Kidney (tissue), 13 donors: ENCODE measurements at regions not wholly inside any gene's neighbourhood (a gene's known extent, or its start where the extent isn't known, plus 50 kb on each side); places are given as distances from the start of the nearest gene placed in this dataset.

ENCODE experiments used
- DNase-seq, 5 donors: peaks; one replicate each; pipeline ENCODE4 v3.0.0-alpha.2; 2013 to 2020
- FAIRE-seq: peaks from 2 replicates; lab custom pipeline; 2012; peaks lifted over from hg19 to GRCh38; lab: Jason Lieb, UNC
- H3K27ac ChIP-seq, 2 donors: one replicate each; pipeline ENCODE4 v1.7.0; 2013; ENCODE audit warnings: low read depth in 2 of 2, low read length in 2 of 2, inconsistent platforms in 1 of 2
- H3K27me3 ChIP-seq: one replicate; pipeline ENCODE4 v1.7.1; 2013; ENCODE audit warnings: low read length, inconsistent platforms; ENCODE audit not compliant: control insufficient read depth, insufficient read depth
- H3K36me3 ChIP-seq, 3 donors: one replicate each; pipeline versions ENCODE4 v1.7.0 to v1.7.1; 2013; ENCODE audit warnings: low read length in 3 of 3, control low read depth in 1 of 3, inconsistent platforms in 1 of 3; ENCODE audit not compliant: insufficient read depth in 3 of 3, control insufficient read depth in 2 of 3
- H3K4me1 ChIP-seq, 3 donors: one replicate each; pipeline versions ENCODE4 v1.7.0 to v1.7.1; 2013; ENCODE audit warnings: low read length in 3 of 3, inconsistent platforms in 1 of 3, low read depth in 1 of 3; ENCODE audit not compliant: control insufficient read depth in 2 of 3, insufficient read depth in 2 of 3
- H3K4me3 ChIP-seq, 3 donors: one replicate each; pipeline versions ENCODE4 v1.7.0 to v1.8.1; 2013; ENCODE audit warnings: low read length in 3 of 3, control low read depth in 1 of 3, inconsistent platforms in 1 of 3
- H3K9ac ChIP-seq, 3 donors: one replicate each; pipeline versions ENCODE4 v1.7.0 to v1.7.1; 2013; ENCODE audit warnings: low read length in 3 of 3, control low read depth in 1 of 3, inconsistent platforms in 1 of 3
- H3K9me3 ChIP-seq, 3 donors: one replicate each; pipeline versions ENCODE4 v1.7.0 to v1.7.1; 2013; ENCODE audit warnings: low read length in 3 of 3, control low read depth in 1 of 3, inconsistent platforms in 1 of 3; ENCODE audit not compliant: control insufficient read depth in 2 of 3, insufficient read depth in 1 of 3
- intact Hi-C: fragments of 100-400 bp; cut with DNase I; formaldehyde crosslinking; loops from one replicate; pipeline ENCODE4 v1.11.1; 2022
- TF ChIP-seq, protein P1 (sequence below): IDR thresholded peaks from 3 replicates; pipeline ENCODE4 v1.5.1; 2012; ENCODE audit warnings: mild to moderate bottlenecking, moderate library complexity, borderline replicate concordance; ENCODE audit not compliant: insufficient read depth; ENCODE audit errors: extremely low read depth
- donor health status: control.
- donor health status: control.
- donor health status: control.
- donor health status: control.
- donor health status: control.
- donor health status: DM: yes; HTN: yes; CAD: no.
- donor health status: Normal renal cell carcinoma (clear cell type).

- no peak for FAIRE-seq
Measured at GRCh38 chr17:77656054-77656453, 302.4 kb upstream of the TNRC6C start.

DNA sequence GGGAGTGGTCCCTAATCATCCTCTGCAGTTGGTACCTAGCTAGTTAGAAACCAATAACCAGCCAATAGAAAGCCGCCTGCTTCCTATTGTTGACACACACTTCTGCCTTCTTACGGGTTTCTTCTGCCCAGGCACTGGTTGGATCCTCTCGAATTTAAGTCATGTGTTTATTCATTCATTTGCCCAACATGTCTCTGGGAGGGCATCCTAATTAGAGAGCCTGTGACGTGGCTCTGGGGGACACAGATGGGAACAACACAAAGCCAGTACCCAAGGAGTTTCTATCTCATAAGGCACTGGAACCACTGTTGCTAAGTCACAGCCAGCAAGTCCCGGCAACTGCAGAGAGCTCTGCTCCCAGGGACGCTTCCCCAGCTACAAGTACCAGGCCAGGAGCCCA lies 300.7 kb upstream of the TNRC6C start:
- TF ChIP-seq, protein P1, sequence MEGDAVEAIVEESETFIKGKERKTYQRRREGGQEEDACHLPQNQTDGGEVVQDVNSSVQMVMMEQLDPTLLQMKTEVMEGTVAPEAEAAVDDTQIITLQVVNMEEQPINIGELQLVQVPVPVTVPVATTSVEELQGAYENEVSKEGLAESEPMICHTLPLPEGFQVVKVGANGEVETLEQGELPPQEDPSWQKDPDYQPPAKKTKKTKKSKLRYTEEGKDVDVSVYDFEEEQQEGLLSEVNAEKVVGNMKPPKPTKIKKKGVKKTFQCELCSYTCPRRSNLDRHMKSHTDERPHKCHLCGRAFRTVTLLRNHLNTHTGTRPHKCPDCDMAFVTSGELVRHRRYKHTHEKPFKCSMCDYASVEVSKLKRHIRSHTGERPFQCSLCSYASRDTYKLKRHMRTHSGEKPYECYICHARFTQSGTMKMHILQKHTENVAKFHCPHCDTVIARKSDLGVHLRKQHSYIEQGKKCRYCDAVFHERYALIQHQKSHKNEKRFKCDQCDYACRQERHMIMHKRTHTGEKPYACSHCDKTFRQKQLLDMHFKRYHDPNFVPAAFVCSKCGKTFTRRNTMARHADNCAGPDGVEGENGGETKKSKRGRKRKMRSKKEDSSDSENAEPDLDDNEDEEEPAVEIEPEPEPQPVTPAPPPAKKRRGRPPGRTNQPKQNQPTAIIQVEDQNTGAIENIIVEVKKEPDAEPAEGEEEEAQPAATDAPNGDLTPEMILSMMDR = no peak
- no peak overlapping the region for H3K9ac ChIP-seq
- no peak overlapping the region for H3K4me3 ChIP-seq
- no peaks in the 10 kb centered on the region for H3K4me1 ChIP-seq
- H3K36me3 ChIP-seq = no peaks in the 10 kb centered on the region
- peaks cover 0 to 9% (median 2%) of the 10 kb centered on the region in 3 donors for H3K9me3 ChIP-seq
- FAIRE-seq (no peak), DNase-seq (no peak)
- no peak overlapping the region for H3K27ac ChIP-seq
- intact Hi-C loops = no loop called here
- no peaks in the 10 kb centered on the region for H3K27me3 ChIP-seq

More at GRCh38 chr17:77656054-77656453, 302.4 kb upstream of the TNRC6C start:
- H3K4me1 ChIP-seq = no peaks in the 10 kb centered on the region
- DNase-seq = no peak
- intact Hi-C loops = no loop called here
- H3K27me3 ChIP-seq = no peaks in the 10 kb centered on the region
- H3K9me3 ChIP-seq = peaks cover 0 to 9% (median 2%) of the 10 kb centered on the region in 3 donors
- no peaks in the 10 kb centered on the region for H3K36me3 ChIP-seq
- TF ChIP-seq, protein P1 = no peak
- H3K27ac ChIP-seq = no peak overlapping the region
- H3K9ac ChIP-seq = no peak overlapping the region
- H3K4me3 ChIP-seq = no peak overlapping the region

GRCh38 chr17:77660524-77660923 lies 298.0 kb upstream of the TNRC6C start:
- no peaks in the 10 kb centered on the region for H3K4me1 ChIP-seq
- no peak overlapping the region for H3K27ac ChIP-seq
- intact Hi-C loops = no loop called here
- FAIRE-seq (no peak), DNase-seq (no peak)
- H3K9ac ChIP-seq = no peak overlapping the region
- H3K4me3 ChIP-seq = no peak overlapping the region
- no peaks in the 10 kb centered on the region for H3K36me3 ChIP-seq
- H3K9me3 ChIP-seq = peaks cover 0 to 9% (median 2%) of the 10 kb centered on the region in 3 donors
- TF ChIP-seq, protein P1 = no peak
- H3K27me3 ChIP-seq = no peaks in the 10 kb centered on the region

- Histone ChIP-seq H3K9me3 (peaks cover 0 to 9% (median 2%) of the 10 kb centered on the region in 3 donors), H3K4me3 (no peak overlapping the region), H3K27ac (no peak overlapping the region), H3K36me3 (no peaks in the 10 kb centered on the region), H3K4me1 (peaks cover 0 to 6% (median 0%) of the 10 kb centered on the region in 3 donors), H3K27me3 (no peaks in the 10 kb centered on the region), H3K9ac (no peak overlapping the region)
- intact Hi-C loops = no loop called here
- no peak for DNase-seq
- no peak for FAIRE-seq
- TF ChIP-seq, protein P1 = no peak
Measured at GRCh38 chr17:77662833-77663232, 295.7 kb upstream of the TNRC6C start.
